T-helper 1 cell treated with Interleukin-12 subunit alpha and Interleukin-12 subunit beta and Interleukin-4 antibody, amounts not matched to agents 30 μg/mL and 1 μg/mL, for 36 hours (primary cell): ENCODE measurements at regions not wholly inside any gene's neighbourhood (a gene's known extent, or its start where the extent isn't known, plus 50 kb on each side); places are given as distances from the start of the nearest gene placed in this dataset.

Experiments used
- H3K27ac Mint-ChIP-seq: one replicate; pipeline ENCODE4 v1.8.0; 2021; ENCODE audit warnings: mild to moderate bottlenecking, mixed read lengths
- H3K27me3 Mint-ChIP-seq: one replicate; pipeline ENCODE4 v1.8.0; 2021; ENCODE audit warnings: low read depth, mixed read lengths
- H3K36me3 Mint-ChIP-seq: one replicate; pipeline ENCODE4 v1.8.0; 2021; ENCODE audit warnings: low read depth, mixed read lengths
- H3K4me1 Mint-ChIP-seq: one replicate; pipeline ENCODE4 v1.8.0; 2021; ENCODE audit warnings: low read depth, mixed read lengths
- H3K4me3 Mint-ChIP-seq: one replicate; pipeline ENCODE4 v1.8.0; 2021; ENCODE audit warnings: mild to moderate bottlenecking, moderate library complexity, mixed read lengths
- H3K9me3 Mint-ChIP-seq: one replicate; pipeline ENCODE4 v1.8.0; 2021; ENCODE audit warnings: mixed read lengths

GRCh38 chr5:82802954-82803353 lies 274.2 kb downstream of the TMEM167A start:
- Mint-ChIP-seq H3K36me3 (no peaks in the 10 kb centered on the region), H3K27ac (no peak overlapping the region), H3K27me3 (peaks cover 13% of the 10 kb centered on the region), H3K4me1 (no peaks in the 10 kb centered on the region), H3K9me3 (no peaks in the 10 kb centered on the region), H3K4me3 (no peak overlapping the region)

GRCh38 chr5:82800826-82801225 lies 276.4 kb downstream of the TMEM167A start:
- Mint-ChIP-seq H3K36me3 (no peaks in the 10 kb centered on the region), H3K27me3 (peaks cover 18% of the 10 kb centered on the region), H3K4me1 (no peaks in the 10 kb centered on the region), H3K27ac (no peak overlapping the region), H3K9me3 (no peaks in the 10 kb centered on the region), H3K4me3 (no peak overlapping the region)

DNA sequence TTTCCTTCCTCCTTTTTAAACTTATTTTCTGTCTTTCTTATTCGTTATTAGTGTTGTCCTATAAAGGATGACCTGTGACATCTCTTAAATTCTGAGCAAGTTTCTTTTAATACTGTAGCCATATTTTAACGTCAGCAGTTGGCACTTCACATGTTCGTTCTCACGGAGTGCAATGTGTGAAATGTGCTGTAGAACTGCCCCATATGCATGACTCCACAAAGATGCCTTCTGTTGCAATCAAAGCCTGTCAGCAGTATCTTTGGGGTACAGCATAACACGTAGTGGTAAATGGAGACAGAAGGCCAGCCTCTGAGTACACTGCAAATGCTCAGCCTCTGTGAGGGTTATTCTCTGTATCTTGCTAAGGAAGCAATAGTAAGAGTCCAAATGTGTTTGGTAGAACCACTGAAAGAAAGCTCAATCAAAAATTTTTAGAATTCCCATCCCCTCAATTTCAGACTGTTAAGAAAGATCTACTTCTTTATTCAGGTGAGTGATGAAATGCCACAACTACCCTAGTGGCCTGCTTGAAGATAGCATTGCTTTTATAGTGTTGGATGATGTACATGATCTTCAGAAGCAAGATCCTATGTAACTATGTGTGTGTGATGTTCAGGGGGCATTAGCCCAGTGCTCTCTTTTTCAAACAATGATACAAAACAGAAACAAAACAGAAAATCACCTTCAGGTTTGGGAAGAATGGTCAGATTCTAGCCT lies 277.7 kb downstream of the TMEM167A start:
- no peak overlapping the region for H3K4me3 Mint-ChIP-seq
- H3K27ac Mint-ChIP-seq, result no peak overlapping the region
- H3K9me3 Mint-ChIP-seq, result no peaks in the 10 kb centered on the region
- H3K4me1 Mint-ChIP-seq, result no peaks in the 10 kb centered on the region
- no peaks in the 10 kb centered on the region for H3K36me3 Mint-ChIP-seq
- H3K27me3 Mint-ChIP-seq, result peaks cover 20% of the 10 kb centered on the region

GRCh38 chr5:82798676-82799075 lies 278.5 kb downstream of the TMEM167A start:
- Mint-ChIP-seq H3K9me3 (no peaks in the 10 kb centered on the region), H3K27ac (no peak overlapping the region), H3K36me3 (no peaks in the 10 kb centered on the region), H3K27me3 (peaks cover 20% of the 10 kb centered on the region), H3K4me1 (no peaks in the 10 kb centered on the region), H3K4me3 (no peak overlapping the region)

- Mint-ChIP-seq H3K9me3 (peaks cover 3% of the 10 kb centered on the region), H3K36me3 (no peaks in the 10 kb centered on the region), H3K4me3 (no peak overlapping the region), H3K27me3 (peaks cover 20% of the 10 kb centered on the region), H3K4me1 (no peaks in the 10 kb centered on the region), H3K27ac (no peak overlapping the region)
Observed at GRCh38 chr5:82796643-82797416, 280.4 kb downstream of the TMEM167A start.

GRCh38 chr5:82794876-82795275 lies 282.3 kb downstream of the TMEM167A start:
- Mint-ChIP-seq H3K9me3 (peaks cover 11% of the 10 kb centered on the region), H3K4me3 (no peak overlapping the region), H3K27me3 (peaks cover 20% of the 10 kb centered on the region), H3K36me3 (no peaks in the 10 kb centered on the region), H3K4me1 (no peaks in the 10 kb centered on the region), H3K27ac (no peak overlapping the region)

DNA sequence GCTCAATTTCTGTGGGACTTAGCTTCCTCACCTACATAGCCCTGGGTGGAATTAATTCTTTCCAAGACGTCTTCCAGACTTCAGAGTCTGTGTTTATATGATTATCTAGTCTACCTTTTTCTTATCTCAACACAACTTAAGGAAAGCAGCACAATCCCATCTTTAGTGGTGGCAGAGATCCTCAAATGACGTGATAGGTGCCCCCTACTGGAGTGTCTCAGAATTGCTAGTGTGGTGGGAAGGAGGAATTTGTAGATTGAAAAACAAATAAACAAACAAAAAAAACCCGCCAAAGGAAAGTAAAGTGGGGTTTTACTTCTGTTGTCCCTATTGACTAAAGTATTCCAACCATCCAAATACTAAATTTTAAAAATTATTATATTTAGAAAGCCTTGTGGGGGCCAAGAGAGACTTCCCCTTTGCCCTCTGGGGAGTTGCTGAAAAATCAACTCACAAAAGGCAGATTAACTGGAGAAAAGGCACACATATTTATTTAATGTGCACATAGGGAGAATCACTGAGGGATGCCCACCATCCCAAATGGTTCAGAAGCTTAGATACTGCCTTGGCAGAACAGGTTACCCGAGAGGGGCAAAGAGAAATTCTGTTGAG lies 283.3 kb downstream of the TMEM167A start:
- Mint-ChIP-seq H3K36me3 (no peaks in the 10 kb centered on the region), H3K27me3 (peaks cover 10% of the 10 kb centered on the region), H3K4me3 (no peak overlapping the region), H3K4me1 (no peaks in the 10 kb centered on the region), H3K9me3 (peaks cover 11% of the 10 kb centered on the region), H3K27ac (no peak overlapping the region)

- Mint-ChIP-seq H3K27me3 (peaks cover 3% of the 10 kb centered on the region), H3K36me3 (no peaks in the 10 kb centered on the region), H3K27ac (no peak overlapping the region), H3K4me1 (no peaks in the 10 kb centered on the region), H3K9me3 (peaks cover 11% of the 10 kb centered on the region), H3K4me3 (no peak overlapping the region)
Observed at GRCh38 chr5:82792096-82792495, 285.1 kb downstream of the TMEM167A start.

GRCh38 chr5:82789095-82789494 lies 288.1 kb downstream of the TMEM167A start:
- no peaks in the 10 kb centered on the region for H3K36me3 Mint-ChIP-seq
- H3K9me3 Mint-ChIP-seq, result peaks cover 11% of the 10 kb centered on the region
- H3K4me3 Mint-ChIP-seq, result no peak overlapping the region
- no peaks in the 10 kb centered on the region for H3K4me1 Mint-ChIP-seq
- no peaks in the 10 kb centered on the region for H3K27me3 Mint-ChIP-seq
- no peak overlapping the region for H3K27ac Mint-ChIP-seq

DNA sequence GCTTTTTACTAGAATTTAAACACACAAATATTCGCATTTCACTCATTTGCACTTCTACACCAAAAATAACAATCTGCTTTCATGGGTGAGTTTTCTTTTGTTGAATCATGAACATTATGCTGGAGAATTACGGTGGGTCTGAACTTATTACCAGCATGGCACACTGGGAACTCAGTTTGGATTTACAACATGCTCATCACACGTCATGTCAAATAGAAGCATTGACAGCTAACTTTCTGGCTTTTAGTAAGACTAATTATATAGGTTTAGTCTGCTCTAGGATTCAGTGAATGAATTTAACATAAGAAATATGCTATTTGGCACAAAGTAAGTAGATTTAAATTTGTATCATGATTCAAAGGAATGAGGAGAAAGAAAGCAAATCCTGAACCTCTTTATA lies 290.4 kb downstream of the TMEM167A start:
- Mint-ChIP-seq H3K4me3 (no peak overlapping the region), H3K36me3 (no peaks in the 10 kb centered on the region), H3K27ac (no peak overlapping the region), H3K4me1 (no peaks in the 10 kb centered on the region), H3K9me3 (peaks cover 8% of the 10 kb centered on the region), H3K27me3 (no peaks in the 10 kb centered on the region)

DNA sequence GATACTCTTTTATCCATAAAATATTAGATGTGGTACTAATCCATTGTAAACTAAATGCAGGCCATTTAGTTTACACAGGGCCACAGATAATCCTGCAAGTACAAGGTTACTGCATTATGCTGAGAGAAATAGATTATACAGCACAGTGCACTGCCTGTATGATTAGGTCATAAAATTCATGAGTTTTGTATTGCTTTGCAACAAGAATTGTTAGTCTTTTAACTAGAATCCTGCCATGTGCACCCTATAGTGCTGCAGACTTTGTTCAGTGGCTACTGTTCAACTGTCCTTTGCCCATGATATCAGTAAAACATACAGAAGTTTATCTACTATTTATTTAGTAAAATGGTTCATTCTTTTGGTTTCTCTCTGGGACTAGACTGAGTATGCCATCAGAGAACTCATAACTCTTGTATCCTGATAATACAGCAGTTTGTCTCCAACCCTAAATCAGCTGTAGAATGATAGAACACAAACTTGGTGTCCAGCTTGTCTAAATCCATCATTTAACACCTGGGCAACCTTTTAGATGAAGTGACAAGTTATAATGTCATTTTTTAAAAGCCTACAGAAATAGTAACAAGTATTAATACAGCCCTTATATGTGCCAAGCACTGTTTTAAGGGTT lies 291.2 kb downstream of the TMEM167A start:
- Mint-ChIP-seq H3K4me1 (no peaks in the 10 kb centered on the region), H3K9me3 (peaks cover 1% of the 10 kb centered on the region), H3K4me3 (no peak overlapping the region), H3K27me3 (no peaks in the 10 kb centered on the region), H3K36me3 (no peaks in the 10 kb centered on the region), H3K27ac (no peak overlapping the region)

DNA sequence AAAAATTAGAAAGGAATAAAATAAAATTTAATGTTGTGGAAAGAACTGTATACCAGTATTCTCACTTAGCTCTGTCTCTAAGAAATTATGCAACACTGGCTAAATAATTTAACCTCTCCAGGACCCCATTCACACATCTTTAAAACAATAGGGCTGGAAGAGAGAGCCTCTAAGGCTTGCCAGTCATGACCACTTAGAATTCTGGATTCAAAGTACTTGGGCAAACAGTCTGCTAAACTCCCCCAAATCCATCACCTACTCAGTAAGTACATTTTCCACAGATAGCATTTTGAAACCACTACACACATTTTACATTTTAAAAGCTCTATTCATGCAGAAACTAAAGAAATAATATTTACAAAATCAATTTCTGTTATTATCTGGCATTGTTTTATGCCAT lies 291.7 kb downstream of the TMEM167A start:
- no peaks in the 10 kb centered on the region for H3K4me1 Mint-ChIP-seq
- H3K27ac Mint-ChIP-seq, result no peak overlapping the region
- H3K36me3 Mint-ChIP-seq, result no peaks in the 10 kb centered on the region
- H3K9me3 Mint-ChIP-seq, result no peaks in the 10 kb centered on the region
- H3K27me3 Mint-ChIP-seq, result no peaks in the 10 kb centered on the region
- H3K4me3 Mint-ChIP-seq, result no peak overlapping the region

GRCh38 chr5:82784521-82784920 lies 292.7 kb downstream of the TMEM167A start:
- Mint-ChIP-seq H3K27me3 (no peaks in the 10 kb centered on the region), H3K4me3 (no peak overlapping the region), H3K36me3 (no peaks in the 10 kb centered on the region), H3K27ac (no peak overlapping the region), H3K9me3 (no peaks in the 10 kb centered on the region), H3K4me1 (no peaks in the 10 kb centered on the region)

- H3K4me1 Mint-ChIP-seq, result peaks cover 10% of the 10 kb centered on the region
- no peak overlapping the region for H3K4me3 Mint-ChIP-seq
- no peak overlapping the region for H3K27ac Mint-ChIP-seq
- H3K36me3 Mint-ChIP-seq, result peaks cover 2% of the 10 kb centered on the region
- H3K9me3 Mint-ChIP-seq, result peaks cover 6% of the 10 kb centered on the region
- H3K27me3 Mint-ChIP-seq, result peaks cover 4% of the 10 kb centered on the region
Observed at GRCh38 chr5:82777106-82777505, 300.1 kb downstream of the TMEM167A start.
